HG02798 (cell line): ENCODE measurements at regions not wholly inside any gene's neighbourhood (a gene's known extent, or its start where the extent isn't known, plus 50 kb on each side); places are given as distances from the start of the nearest gene placed in this dataset.
"Not testable (repeated sequence)": the region's sequence is repeated elsewhere in the genome, so short reads cannot be mapped to it uniquely, and the experiment has no call there.

Experiments
- ATAC-seq: cut with Tn5 transposase; IDR thresholded peaks from one replicate; pipeline ENCODE4 v1.9.1; 2021; ENCODE audit warnings: mild to moderate bottlenecking; ENCODE audit not compliant: unreplicated experiment, poor library complexity

GRCh38 chr21:27369978-27370571, 403.2 kb upstream of the ADAMTS5 start:
- no peak for ATAC-seq

- ATAC-seq: no peak
Observed at GRCh38 chr21:27369234-27369633, 402.3 kb upstream of the ADAMTS5 start.

GRCh38 chr21:27366646-27367235, 399.9 kb upstream of the ADAMTS5 start:
- ATAC-seq: no peak

- no peak for ATAC-seq
Observed at GRCh38 chr21:27366036-27366435, 399.1 kb upstream of the ADAMTS5 start.

GRCh38 chr21:27365394-27365793, 398.5 kb upstream of the ADAMTS5 start:
- no peak for ATAC-seq

- ATAC-seq: no peak
Observed at GRCh38 chr21:27363719-27364477, 397.0 kb upstream of the ADAMTS5 start.

GRCh38 chr21:27362249-27362648, 395.4 kb upstream of the ADAMTS5 start:
- no peak for ATAC-seq

GRCh38 chr21:27359141-27359540, 392.3 kb upstream of the ADAMTS5 start:
- ATAC-seq: no peak

GRCh38 chr21:27352885-27353284, 386.0 kb upstream of the ADAMTS5 start:
- ATAC-seq: no peak

GRCh38 chr21:27346041-27346448, 379.2 kb upstream of the ADAMTS5 start:
- no peak for ATAC-seq

GRCh38 chr21:27339902-27340301, 373.0 kb upstream of the ADAMTS5 start:
- ATAC-seq: no peak

- not testable (repeated sequence) for ATAC-seq
Observed at GRCh38 chr21:27338007-27338406, 371.1 kb upstream of the ADAMTS5 start.

- no peak for ATAC-seq
Observed at GRCh38 chr21:27333096-27333495, 366.2 kb upstream of the ADAMTS5 start.

GRCh38 chr21:27329255-27329851, 362.5 kb upstream of the ADAMTS5 start:
- no peak for ATAC-seq

GRCh38 chr21:27326301-27326700, 359.4 kb upstream of the ADAMTS5 start:
- no peak for ATAC-seq

GRCh38 chr21:27323331-27323730, 356.4 kb upstream of the ADAMTS5 start:
- no peak for ATAC-seq

- no peak for ATAC-seq
Observed at GRCh38 chr21:27321791-27322190, 354.9 kb upstream of the ADAMTS5 start.

GRCh38 chr21:27320868-27321267, 354.0 kb upstream of the ADAMTS5 start:
- no peak for ATAC-seq

- not testable (repeated sequence) for ATAC-seq
Observed at GRCh38 chr21:27317601-27318000, 350.7 kb upstream of the ADAMTS5 start.

- no peak for ATAC-seq
Observed at GRCh38 chr21:27315373-27315772, 348.5 kb upstream of the ADAMTS5 start.

- ATAC-seq: no peak
Observed at GRCh38 chr21:27314131-27314530, 347.2 kb upstream of the ADAMTS5 start.
